Tibial nerve (tissue), 4 donors: ENCODE measurements at regions not wholly inside any gene's neighbourhood (a gene's known extent, or its start where the extent isn't known, plus 50 kb on each side); places are given as distances from the start of the nearest gene placed in this dataset.

ENCODE experiments used
- DNase-seq, 2 donors: peaks; one replicate each; pipeline ENCODE4 v3.0.0-alpha.2; 2019; ENCODE audit warnings: low spot score in 2 of 2
- H3K27ac ChIP-seq, 4 donors: fragments of 200-600 bp; sonication (generic) in 3 of 4; one replicate each; pipeline ENCODE4 v1.5.1; 2017 to 2019; ENCODE audit warnings: mild to moderate bottlenecking in 1 of 4
- H3K27me3 ChIP-seq, 2 donors: fragments of 200-600 bp; sonication (generic) in 1 of 2; one replicate each; pipeline versions ENCODE4 v1.5.1 to v1.6.0; 2017 to 2019
- H3K36me3 ChIP-seq, 3 donors: fragments of 200-600 bp; sonication (generic); one replicate each; pipeline ENCODE4 v1.5.1; 2018 to 2019
- H3K4me1 ChIP-seq, 4 donors: fragments of 200-600 bp; sonication (generic) in 3 of 4; one replicate each; pipeline ENCODE4 v1.5.1; 2017 to 2019
- H3K4me3 ChIP-seq, 4 donors: fragments of 200-600 bp; sonication (generic) in 3 of 4; one replicate each; pipeline ENCODE4 v1.5.1; 2017 to 2019; ENCODE audit warnings: mild to moderate bottlenecking in 1 of 4, moderate library complexity in 1 of 4
- H3K9me3 ChIP-seq, 4 donors: fragments of 200-600 bp; sonication (generic) in 3 of 4; one replicate each; pipeline ENCODE4 v1.5.1; 2017 to 2019
- CTCF ChIP-seq, 5 experiments: fragments of 200-600 bp in 3 of 5; fragments of 450-650 bp in 2 of 5; sonication (generic) in 3 of 5; IDR thresholded peaks; one replicate each; pipeline ENCODE4 v1.5.1; 2016 to 2019; ENCODE audit warnings: antibody characterized with exemption in 5 of 5, mild to moderate bottlenecking in 3 of 5, moderate library complexity in 2 of 5
- EP300 ChIP-seq, 2 donors: sonication (generic); formaldehyde crosslinking; IDR thresholded peaks; one replicate each; pipeline ENCODE4 v1.6.1; 2017; ENCODE audit warnings: antibody characterized with exemption in 2 of 2, mild to moderate bottlenecking in 1 of 2
- POLR2A ChIP-seq, 2 donors: fragments of 450-650 bp; IDR thresholded peaks; one replicate each; pipeline ENCODE4 v1.6.1; 2017; ENCODE audit warnings: antibody characterized with exemption in 2 of 2, mild to moderate bottlenecking in 2 of 2, moderate library complexity in 2 of 2
- WGBS, 2 donors: methylation state at CpG; one replicate each; pipeline ENCODE4 v1.1.5; 2018; 5-methylcytosine and 5-hydroxymethylcytosine counted together

- TF ChIP-seq CTCF (IDR thresholded peaks at IDR 0.05) (no peak), EP300 (IDR thresholded peaks at IDR 0.05) (no peak), POLR2A (IDR thresholded peaks at IDR 0.05) (no peak)
- Histone ChIP-seq H3K36me3 (no peaks in the 10 kb centered on the region), H3K27me3 (no peaks in the 10 kb centered on the region), H3K4me3 (no peak overlapping the region), H3K9me3 (no peaks in the 10 kb centered on the region), H3K4me1 (no peaks in the 10 kb centered on the region), H3K27ac (no peak overlapping the region)
- WGBS, 2 donors: 90 to 92% methylated on average over 3 of the region's 3 CpGs
- no peak for DNase-seq
Observed at GRCh38 chr12:87491598-87491997, 537.6 kb downstream of the C12orf50 start.

- Histone ChIP-seq H3K9me3 (no peaks in the 10 kb centered on the region), H3K27ac (no peak overlapping the region), H3K4me1 (no peaks in the 10 kb centered on the region), H3K36me3 (no peaks in the 10 kb centered on the region), H3K27me3 (no peaks in the 10 kb centered on the region), H3K4me3 (no peak overlapping the region)
- no peak for DNase-seq
- TF ChIP-seq POLR2A (IDR thresholded peaks at IDR 0.05): no peak
- TF ChIP-seq CTCF (IDR thresholded peaks at IDR 0.05): no peak
- no peak for TF ChIP-seq EP300 (IDR thresholded peaks at IDR 0.05)
- WGBS, 2 donors: 60 to 65% methylated on average over 1 of the region's 1 CpG
Observed at GRCh38 chr12:87491089-87491488, 538.1 kb downstream of the C12orf50 start.

GRCh38 chr12:87469295-87469694 is 559.9 kb downstream of the C12orf50 start:
- no peaks in the 10 kb centered on the region for H3K4me1 ChIP-seq
- H3K27me3 ChIP-seq: no peaks in the 10 kb centered on the region
- no peak overlapping the region for H3K27ac ChIP-seq
- TF ChIP-seq CTCF (IDR thresholded peaks at IDR 0.05): no peak
- TF ChIP-seq EP300 (IDR thresholded peaks at IDR 0.05): no peak
- no peak for TF ChIP-seq POLR2A (IDR thresholded peaks at IDR 0.05)
- H3K9me3 ChIP-seq: peaks cover 0 to 8% (median 0%) of the 10 kb centered on the region in 4 donors
- H3K36me3 ChIP-seq: no peaks in the 10 kb centered on the region
- no peak overlapping the region for H3K4me3 ChIP-seq
- no peak for DNase-seq

- no peaks in the 10 kb centered on the region for H3K4me1 ChIP-seq
- TF ChIP-seq EP300 (IDR thresholded peaks at IDR 0.05) (no peak), CTCF (IDR thresholded peaks at IDR 0.05) (no peak), POLR2A (IDR thresholded peaks at IDR 0.05) (no peak)
- no peak for DNase-seq
- H3K36me3 ChIP-seq: no peaks in the 10 kb centered on the region
- H3K27ac ChIP-seq: no peak overlapping the region
- H3K27me3 ChIP-seq: no peaks in the 10 kb centered on the region
- no peaks in the 10 kb centered on the region for H3K9me3 ChIP-seq
- H3K4me3 ChIP-seq: no peak overlapping the region
Observed at GRCh38 chr12:87467936-87468335, 561.3 kb downstream of the C12orf50 start.

- no peaks in the 10 kb centered on the region for H3K9me3 ChIP-seq
- no peaks in the 10 kb centered on the region for H3K4me1 ChIP-seq
- H3K27me3 ChIP-seq: no peaks in the 10 kb centered on the region
- DNase-seq: no peak
- H3K27ac ChIP-seq: no peak overlapping the region
- TF ChIP-seq CTCF (IDR thresholded peaks at IDR 0.05): no peak
- no peak for TF ChIP-seq EP300 (IDR thresholded peaks at IDR 0.05)
- TF ChIP-seq POLR2A (IDR thresholded peaks at IDR 0.05): no peak
- H3K36me3 ChIP-seq: no peaks in the 10 kb centered on the region
- WGBS, 2 donors: 79 to 80% methylated on average over 1 of the region's 1 CpG
- no peak overlapping the region for H3K4me3 ChIP-seq
Observed at GRCh38 chr12:87464565-87464964, 564.6 kb downstream of the C12orf50 start.
